ENCODE measurements at regions not wholly inside any gene's neighbourhood (a gene's known extent, or its start where the extent isn't known, plus 50 kb on each side); places are given as distances from the start of the nearest gene placed in this dataset.

- TF ChIP-seq, protein P1, sequence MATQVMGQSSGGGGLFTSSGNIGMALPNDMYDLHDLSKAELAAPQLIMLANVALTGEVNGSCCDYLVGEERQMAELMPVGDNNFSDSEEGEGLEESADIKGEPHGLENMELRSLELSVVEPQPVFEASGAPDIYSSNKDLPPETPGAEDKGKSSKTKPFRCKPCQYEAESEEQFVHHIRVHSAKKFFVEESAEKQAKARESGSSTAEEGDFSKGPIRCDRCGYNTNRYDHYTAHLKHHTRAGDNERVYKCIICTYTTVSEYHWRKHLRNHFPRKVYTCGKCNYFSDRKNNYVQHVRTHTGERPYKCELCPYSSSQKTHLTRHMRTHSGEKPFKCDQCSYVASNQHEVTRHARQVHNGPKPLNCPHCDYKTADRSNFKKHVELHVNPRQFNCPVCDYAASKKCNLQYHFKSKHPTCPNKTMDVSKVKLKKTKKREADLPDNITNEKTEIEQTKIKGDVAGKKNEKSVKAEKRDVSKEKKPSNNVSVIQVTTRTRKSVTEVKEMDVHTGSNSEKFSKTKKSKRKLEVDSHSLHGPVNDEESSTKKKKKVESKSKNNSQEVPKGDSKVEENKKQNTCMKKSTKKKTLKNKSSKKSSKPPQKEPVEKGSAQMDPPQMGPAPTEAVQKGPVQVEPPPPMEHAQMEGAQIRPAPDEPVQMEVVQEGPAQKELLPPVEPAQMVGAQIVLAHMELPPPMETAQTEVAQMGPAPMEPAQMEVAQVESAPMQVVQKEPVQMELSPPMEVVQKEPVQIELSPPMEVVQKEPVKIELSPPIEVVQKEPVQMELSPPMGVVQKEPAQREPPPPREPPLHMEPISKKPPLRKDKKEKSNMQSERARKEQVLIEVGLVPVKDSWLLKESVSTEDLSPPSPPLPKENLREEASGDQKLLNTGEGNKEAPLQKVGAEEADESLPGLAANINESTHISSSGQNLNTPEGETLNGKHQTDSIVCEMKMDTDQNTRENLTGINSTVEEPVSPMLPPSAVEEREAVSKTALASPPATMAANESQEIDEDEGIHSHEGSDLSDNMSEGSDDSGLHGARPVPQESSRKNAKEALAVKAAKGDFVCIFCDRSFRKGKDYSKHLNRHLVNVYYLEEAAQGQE (IDR thresholded peaks at IDR 0.05; ENCODE audit: borderline replicate concordance): no peak
- TF ChIP-seq EZH2 (IDR thresholded peaks at IDR 0.05; ENCODE audit: borderline replicate concordance, insufficient read depth, low read length, poor library complexity, severe bottlenecking) (no peak), TAF1 (IDR thresholded peaks at IDR 0.05; ENCODE audit: low read depth) (no peak), CTCF (IDR thresholded peaks at IDR 0.05; ENCODE audit: poor library complexity, severe bottlenecking) (no peak), RAD21 (conservative IDR thresholded peaks at IDR 0.05) (no peak), EP300 (conservative IDR thresholded peaks at IDR 0.05; ENCODE audit: poor library complexity, severe bottlenecking) (no peak), POLR2AphosphoS5 (IDR thresholded peaks at IDR 0.05) (no peak)
These were observed 78.7 kb downstream of the NTMT2 start for GRCh38 chr1:170224469-170224868.

Measured in neural cell (in vitro differentiated cells).